Esophagus muscularis mucosa (tissue), 3 donors: ENCODE measurements at regions not wholly inside any gene's neighbourhood (a gene's known extent, or its start where the extent isn't known, plus 50 kb on each side); places are given as distances from the start of the nearest gene placed in this dataset.
"Not testable (repeated sequence)": the region's sequence is repeated elsewhere in the genome, so short reads cannot be mapped to it uniquely, and the experiment has no call there.

Experiments used
- POLR2A ChIP-seq: fragments of 450-650 bp; IDR thresholded peaks from one replicate; pipeline ENCODE4 v1.6.1; 2017; ENCODE audit warnings: antibody characterized with exemption, moderate library complexity, mild to moderate bottlenecking, low read depth
- TF ChIP-seq, protein P1 (sequence below), 3 experiments: fragments of 200-600 bp in 2 of 3; fragments of 450-650 bp in 1 of 3; sonication (generic) in 2 of 3; IDR thresholded peaks; one replicate each; pipeline ENCODE4 v1.5.1; 2017 to 2019; ENCODE audit warnings: antibody characterized with exemption in 3 of 3, mild to moderate bottlenecking in 2 of 3, moderate library complexity in 1 of 3

DNA sequence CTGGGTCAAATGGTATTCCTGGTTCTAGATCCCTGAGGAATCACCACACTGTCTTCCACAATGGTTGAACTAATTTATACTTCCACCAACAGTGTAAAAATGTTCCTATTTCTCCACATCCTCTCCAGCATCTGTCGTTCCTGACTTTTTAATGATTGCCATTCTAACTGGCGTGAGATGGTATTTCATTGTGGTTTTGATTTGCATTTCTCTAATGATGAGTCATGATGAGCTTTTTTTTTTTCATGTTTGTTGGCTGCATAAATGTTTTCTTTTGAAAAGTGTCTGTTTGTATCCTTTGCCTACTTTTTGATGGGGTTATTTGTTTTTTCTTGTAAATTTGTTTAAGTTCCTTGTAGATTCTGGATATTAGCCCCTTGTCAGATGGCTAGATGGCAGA is 214.4 kb upstream of the HS3ST1 start:
- TF ChIP-seq, protein P1, sequence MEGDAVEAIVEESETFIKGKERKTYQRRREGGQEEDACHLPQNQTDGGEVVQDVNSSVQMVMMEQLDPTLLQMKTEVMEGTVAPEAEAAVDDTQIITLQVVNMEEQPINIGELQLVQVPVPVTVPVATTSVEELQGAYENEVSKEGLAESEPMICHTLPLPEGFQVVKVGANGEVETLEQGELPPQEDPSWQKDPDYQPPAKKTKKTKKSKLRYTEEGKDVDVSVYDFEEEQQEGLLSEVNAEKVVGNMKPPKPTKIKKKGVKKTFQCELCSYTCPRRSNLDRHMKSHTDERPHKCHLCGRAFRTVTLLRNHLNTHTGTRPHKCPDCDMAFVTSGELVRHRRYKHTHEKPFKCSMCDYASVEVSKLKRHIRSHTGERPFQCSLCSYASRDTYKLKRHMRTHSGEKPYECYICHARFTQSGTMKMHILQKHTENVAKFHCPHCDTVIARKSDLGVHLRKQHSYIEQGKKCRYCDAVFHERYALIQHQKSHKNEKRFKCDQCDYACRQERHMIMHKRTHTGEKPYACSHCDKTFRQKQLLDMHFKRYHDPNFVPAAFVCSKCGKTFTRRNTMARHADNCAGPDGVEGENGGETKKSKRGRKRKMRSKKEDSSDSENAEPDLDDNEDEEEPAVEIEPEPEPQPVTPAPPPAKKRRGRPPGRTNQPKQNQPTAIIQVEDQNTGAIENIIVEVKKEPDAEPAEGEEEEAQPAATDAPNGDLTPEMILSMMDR (IDR thresholded peaks at IDR 0.05), result not testable (repeated sequence)
- not testable (repeated sequence) for TF ChIP-seq POLR2A
